ENCODE measurements at regions not wholly inside any gene's neighbourhood (a gene's known extent, or its start where the extent isn't known, plus 50 kb on each side); places are given as distances from the start of the nearest gene placed in this dataset.

DNA sequence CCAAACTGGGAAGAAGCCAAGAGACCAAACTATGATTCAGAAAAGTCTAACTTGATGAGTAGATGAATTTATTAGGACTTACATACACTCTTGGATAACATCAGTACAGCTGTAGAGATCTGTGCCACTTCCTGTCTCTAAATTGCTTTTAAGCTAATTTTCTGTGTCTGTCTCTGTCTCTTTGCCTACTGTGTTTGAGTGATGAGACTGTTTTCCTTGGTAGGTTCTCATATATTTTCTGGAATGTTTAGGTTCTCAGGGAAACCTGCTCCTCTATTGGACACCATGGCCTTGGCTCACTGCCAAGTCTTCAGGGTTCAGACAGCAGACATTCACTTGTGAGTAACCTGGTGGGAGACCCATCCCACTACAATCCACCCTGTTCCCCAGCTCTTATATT, 103.5 kb upstream of the KIF2B start:
- Histone ChIP-seq H3K27me3 (ENCODE audit: insufficient read depth, low read length) (no peaks in the 10 kb centered on the region), H3K27ac (ENCODE audit: low read depth, low read length, poor library complexity, severe bottlenecking) (no peak overlapping the region), H3K4me3 (ENCODE audit: low read depth, low read length, poor library complexity, severe bottlenecking) (no peak overlapping the region), H3K9me3 (ENCODE audit: low read length) (no peaks in the 10 kb centered on the region), H3K4me2 (ENCODE audit: low read length) (no peak overlapping the region), H3F3A (ENCODE audit: insufficient read depth, low read length) (no peaks in the 10 kb centered on the region), H3K36me3 (ENCODE audit: insufficient read depth, low read length) (no peaks in the 10 kb centered on the region), H3K9me2 (ENCODE audit: low read depth, low read length) (no peaks in the 10 kb centered on the region), H4K20me1 (ENCODE audit: insufficient read depth, low read length) (no peaks in the 10 kb centered on the region), H2AFZ (ENCODE audit: low read length) (no peak overlapping the region), H3K79me2 (ENCODE audit: insufficient read depth, low read length) (no peaks in the 10 kb centered on the region), H3K4me1 (ENCODE audit: insufficient read depth, low read length, severe bottlenecking) (no peaks in the 10 kb centered on the region), H3K9ac (ENCODE audit: low read length) (no peak overlapping the region)
- no peak for TF ChIP-seq EZH2 (IDR thresholded peaks at IDR 0.05; ENCODE audit: borderline replicate concordance, low read length)
- TF ChIP-seq, protein P1, sequence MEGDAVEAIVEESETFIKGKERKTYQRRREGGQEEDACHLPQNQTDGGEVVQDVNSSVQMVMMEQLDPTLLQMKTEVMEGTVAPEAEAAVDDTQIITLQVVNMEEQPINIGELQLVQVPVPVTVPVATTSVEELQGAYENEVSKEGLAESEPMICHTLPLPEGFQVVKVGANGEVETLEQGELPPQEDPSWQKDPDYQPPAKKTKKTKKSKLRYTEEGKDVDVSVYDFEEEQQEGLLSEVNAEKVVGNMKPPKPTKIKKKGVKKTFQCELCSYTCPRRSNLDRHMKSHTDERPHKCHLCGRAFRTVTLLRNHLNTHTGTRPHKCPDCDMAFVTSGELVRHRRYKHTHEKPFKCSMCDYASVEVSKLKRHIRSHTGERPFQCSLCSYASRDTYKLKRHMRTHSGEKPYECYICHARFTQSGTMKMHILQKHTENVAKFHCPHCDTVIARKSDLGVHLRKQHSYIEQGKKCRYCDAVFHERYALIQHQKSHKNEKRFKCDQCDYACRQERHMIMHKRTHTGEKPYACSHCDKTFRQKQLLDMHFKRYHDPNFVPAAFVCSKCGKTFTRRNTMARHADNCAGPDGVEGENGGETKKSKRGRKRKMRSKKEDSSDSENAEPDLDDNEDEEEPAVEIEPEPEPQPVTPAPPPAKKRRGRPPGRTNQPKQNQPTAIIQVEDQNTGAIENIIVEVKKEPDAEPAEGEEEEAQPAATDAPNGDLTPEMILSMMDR (IDR thresholded peaks at IDR 0.05; ENCODE audit: low read length), result no peak

DNA sequence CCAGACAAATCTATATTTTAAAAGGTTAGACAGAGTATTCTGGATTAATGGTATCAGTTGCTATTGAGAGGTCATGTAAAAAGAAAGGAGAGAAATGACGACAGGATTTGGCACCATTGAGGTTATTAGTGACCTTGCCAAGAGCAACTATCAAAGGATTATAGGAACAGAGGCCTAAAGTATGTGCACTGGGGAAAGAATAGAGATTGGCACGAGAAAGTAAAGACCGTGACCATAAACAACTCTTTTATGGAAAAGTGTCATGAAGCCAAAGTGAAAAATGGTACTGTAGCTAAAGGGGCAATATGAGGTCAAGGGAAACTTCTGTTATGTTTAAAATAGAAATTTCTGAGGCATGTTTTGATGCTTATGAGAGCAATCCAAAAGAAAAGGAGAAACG, 115.2 kb upstream of the KIF2B start:
- Histone ChIP-seq H4K20me1 (ENCODE audit: insufficient read depth, low read length) (no peaks in the 10 kb centered on the region), H3K9me2 (ENCODE audit: low read depth, low read length) (no peaks in the 10 kb centered on the region), H3K27ac (ENCODE audit: low read depth, low read length, poor library complexity, severe bottlenecking) (no peak overlapping the region), H3K9me3 (ENCODE audit: low read length) (no peaks in the 10 kb centered on the region), H3K27me3 (ENCODE audit: insufficient read depth, low read length) (no peaks in the 10 kb centered on the region), H3K4me3 (ENCODE audit: low read depth, low read length, poor library complexity, severe bottlenecking) (no peak overlapping the region), H3K9ac (ENCODE audit: low read length) (no peak overlapping the region), H2AFZ (ENCODE audit: low read length) (no peak overlapping the region), H3K36me3 (ENCODE audit: insufficient read depth, low read length) (no peaks in the 10 kb centered on the region), H3F3A (ENCODE audit: insufficient read depth, low read length) (no peaks in the 10 kb centered on the region), H3K4me1 (ENCODE audit: insufficient read depth, low read length, severe bottlenecking) (no peaks in the 10 kb centered on the region), H3K4me2 (ENCODE audit: low read length) (no peak overlapping the region), H3K79me2 (ENCODE audit: insufficient read depth, low read length) (no peaks in the 10 kb centered on the region)
- no peak for TF ChIP-seq EZH2 (IDR thresholded peaks at IDR 0.05; ENCODE audit: borderline replicate concordance, low read length)
- TF ChIP-seq, protein P1 (IDR thresholded peaks at IDR 0.05; ENCODE audit: low read length), result no peak

DNA sequence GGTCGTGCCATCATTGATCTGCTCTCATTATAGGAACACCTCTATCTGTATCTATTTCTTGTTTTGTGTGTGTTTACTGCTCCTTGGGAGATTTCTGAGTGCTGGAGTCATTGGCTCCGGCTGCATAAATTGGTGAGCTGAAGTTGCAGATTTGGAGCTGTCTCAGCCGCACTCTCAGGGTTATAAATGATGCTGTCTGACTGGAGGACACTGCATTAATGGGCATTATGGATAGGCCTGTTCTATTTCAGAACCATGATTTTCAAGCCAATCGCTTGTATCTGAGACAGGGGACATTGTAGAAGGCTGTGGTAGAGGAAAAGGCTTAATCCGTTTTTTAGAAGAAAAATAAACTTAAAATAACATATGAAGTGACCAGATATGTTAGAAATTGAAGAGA, 126.4 kb upstream of the KIF2B start:
- no peaks in the 10 kb centered on the region for H3K9me2 ChIP-seq (ENCODE audit: low read depth, low read length)

More for the DNA sequence above, 126.4 kb upstream of the KIF2B start:
- Histone ChIP-seq H3K4me2 (ENCODE audit: low read length) (no peak overlapping the region), H2AFZ (ENCODE audit: low read length) (no peak overlapping the region), H3K79me2 (ENCODE audit: insufficient read depth, low read length) (no peaks in the 10 kb centered on the region), H3K27ac (ENCODE audit: low read depth, low read length, poor library complexity, severe bottlenecking) (no peak overlapping the region), H3F3A (ENCODE audit: insufficient read depth, low read length) (no peaks in the 10 kb centered on the region), H4K20me1 (ENCODE audit: insufficient read depth, low read length) (no peaks in the 10 kb centered on the region), H3K4me1 (ENCODE audit: insufficient read depth, low read length, severe bottlenecking) (no peaks in the 10 kb centered on the region), H3K9ac (ENCODE audit: low read length) (no peak overlapping the region), H3K4me3 (ENCODE audit: low read depth, low read length, poor library complexity, severe bottlenecking) (no peak overlapping the region), H3K9me3 (ENCODE audit: low read length) (no peaks in the 10 kb centered on the region), H3K27me3 (ENCODE audit: insufficient read depth, low read length) (no peaks in the 10 kb centered on the region), H3K36me3 (ENCODE audit: insufficient read depth, low read length) (no peaks in the 10 kb centered on the region)
- TF ChIP-seq, protein P1 (IDR thresholded peaks at IDR 0.05; ENCODE audit: low read length), result no peak
- TF ChIP-seq EZH2 (IDR thresholded peaks at IDR 0.05; ENCODE audit: borderline replicate concordance, low read length), result no peak

All from OCI-LY1 (cell line).